Esophagus muscularis mucosa (tissue), 3 donors: ENCODE measurements at regions not wholly inside any gene's neighbourhood (a gene's known extent, or its start where the extent isn't known, plus 50 kb on each side); places are given as distances from the start of the nearest gene placed in this dataset.

ENCODE experiments used
- CTCF ChIP-seq, 3 experiments: fragments of 200-600 bp in 2 of 3; fragments of 450-650 bp in 1 of 3; sonication (generic) in 2 of 3; IDR thresholded peaks; one replicate each; pipeline ENCODE4 v1.5.1; 2017 to 2019; ENCODE audit warnings: antibody characterized with exemption in 3 of 3, mild to moderate bottlenecking in 2 of 3, moderate library complexity in 1 of 3
- EP300 ChIP-seq: sonication (generic); formaldehyde crosslinking; IDR thresholded peaks from one replicate; pipeline ENCODE4 v1.6.1; 2017; ENCODE audit warnings: antibody characterized with exemption

- TF ChIP-seq EP300 = no peak
- no peak for TF ChIP-seq CTCF (IDR thresholded peaks at IDR 0.05)
These were observed 247.7 kb upstream of the MGMT start for GRCh38 chr10:129219364-129219763.
